CD8-positive, alpha-beta memory T cell (primary cell): ENCODE measurements at regions not wholly inside any gene's neighbourhood (a gene's known extent, or its start where the extent isn't known, plus 50 kb on each side); places are given as distances from the start of the nearest gene placed in this dataset.

Source experiments
- CTCF ChIA-PET: fragments of 350-600 bp; sonication (Branson Sonifier 250); formaldehyde crosslinking; loops from one replicate; lab custom pipeline; 2021; ENCODE audit warnings: antibody characterized with exemption; lab: Charles Lee
- POLR2A ChIA-PET: fragments of 350-600 bp; sonication (Branson Sonifier 250); formaldehyde crosslinking; loops from one replicate; lab custom pipeline; 2021; ENCODE audit warnings: antibody characterized with exemption; lab: Charles Lee
- DNase-seq, 5 donors: peaks; one replicate each; pipeline versions ENCODE4 v3.0.0 to v3.0.0-alpha.2; 2020 to 2022; ENCODE audit warnings: mixed read lengths in 1 of 5
- H3K27ac ChIP-seq: one replicate; pipeline ENCODE4 v1.7.0; 2013; ENCODE audit warnings: low read depth, mild to moderate bottlenecking, low read length, moderate library complexity
- H3K27me3 ChIP-seq: 2 replicates; pipeline ENCODE4 v1.7.0; 2013; ENCODE audit warnings: low read length, mild to moderate bottlenecking; ENCODE audit not compliant: insufficient read depth, poor library complexity, severe bottlenecking
- H3K36me3 ChIP-seq: 2 replicates; pipeline ENCODE4 v1.7.0; 2013; ENCODE audit warnings: mild to moderate bottlenecking, low read length, moderate library complexity; ENCODE audit not compliant: insufficient read depth
- H3K4me1 ChIP-seq: 2 replicates; pipeline ENCODE4 v1.7.0; 2013; ENCODE audit warnings: mild to moderate bottlenecking, low read length, moderate library complexity; ENCODE audit not compliant: insufficient read depth
- H3K4me3 ChIP-seq: 2 replicates; pipeline ENCODE4 v1.7.0; 2013; ENCODE audit warnings: mild to moderate bottlenecking, low read length
- H3K9me3 ChIP-seq: 2 replicates; pipeline ENCODE4 v1.7.0; 2013; ENCODE audit warnings: mild to moderate bottlenecking, low read length
- H3K27ac Mint-ChIP-seq, 8 donors: one replicate each; pipeline ENCODE4 v1.8.0; 2020 to 2021; ENCODE audit warnings: mixed read lengths in 8 of 8, mild to moderate bottlenecking in 6 of 8, inconsistent platforms in 3 of 8, moderate library complexity in 3 of 8
- H3K27me3 Mint-ChIP-seq, 2 donors: one replicate each; pipeline ENCODE4 v1.8.0; 2020 to 2021; ENCODE audit warnings: mixed read lengths in 2 of 2, mild to moderate bottlenecking in 1 of 2, moderate library complexity in 1 of 2
- H3K36me3 Mint-ChIP-seq, 3 donors: one replicate each; pipeline ENCODE4 v1.8.0; 2020 to 2021; ENCODE audit warnings: mixed read lengths in 3 of 3, inconsistent platforms in 1 of 3, mild to moderate bottlenecking in 1 of 3
- H3K4me1 Mint-ChIP-seq, 3 donors: one replicate each; pipeline ENCODE4 v1.8.0; 2020 to 2021; ENCODE audit warnings: mixed read lengths in 3 of 3, inconsistent platforms in 1 of 3, mild to moderate bottlenecking in 1 of 3
- H3K4me3 Mint-ChIP-seq, 7 donors: one replicate each; pipeline ENCODE4 v1.8.0; 2020 to 2021; ENCODE audit warnings: mixed read lengths in 7 of 7, mild to moderate bottlenecking in 6 of 7, moderate library complexity in 4 of 7, inconsistent platforms in 2 of 7
- H3K9me3 Mint-ChIP-seq, 5 donors: one replicate each; pipeline ENCODE4 v1.8.0; 2020 to 2022; ENCODE audit warnings: mixed read lengths in 5 of 5, mild to moderate bottlenecking in 3 of 5, moderate library complexity in 2 of 5, inconsistent platforms in 1 of 5

DNA sequence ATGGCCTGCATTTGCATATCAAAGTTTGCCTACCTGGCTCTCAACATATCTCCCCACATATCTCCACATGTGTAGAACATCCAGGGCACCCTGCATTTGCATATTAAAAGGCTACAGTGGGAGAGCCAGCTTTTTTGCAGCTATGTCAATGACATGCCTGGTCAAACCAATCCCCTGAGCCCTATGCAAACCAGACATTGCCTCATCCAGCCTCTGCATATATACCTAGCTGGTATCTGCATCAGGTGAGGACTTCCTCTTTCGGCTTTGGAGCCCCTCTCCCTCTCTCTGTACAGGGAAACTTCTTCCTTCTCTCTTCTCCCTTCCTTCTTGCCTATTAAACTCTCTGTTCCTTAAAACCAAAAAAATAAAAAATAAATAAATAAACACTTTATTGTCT is 142.7 kb upstream of the STEAP4 start:
- Histone ChIP-seq H3K4me1 (no peaks in the 10 kb centered on the region), H3K9me3 (no peaks in the 10 kb centered on the region), H3K4me3 (no peak overlapping the region), H3K27ac (no peak overlapping the region), H3K27me3 (no peaks in the 10 kb centered on the region), H3K36me3 (no peaks in the 10 kb centered on the region)
- Mint-ChIP-seq H3K27me3 (no peaks in the 10 kb centered on the region), H3K9me3 (peaks cover 0 to 2% (median 0%) of the 10 kb centered on the region in 5 donors), H3K4me1 (no peaks in the 10 kb centered on the region), H3K36me3 (no peaks in the 10 kb centered on the region), H3K27ac (no peak overlapping the region), H3K4me3 (no peak overlapping the region)
- ChIA-PET POLR2A (no interaction called here), CTCF (no interaction called here)
- no peak for DNase-seq

- Mint-ChIP-seq H3K27me3 (peaks cover 0 to 5% of the 10 kb centered on the region in 2 donors), H3K9me3 (no peaks in the 10 kb centered on the region), H3K4me1 (no peaks in the 10 kb centered on the region), H3K27ac (no peak overlapping the region), H3K36me3 (no peaks in the 10 kb centered on the region), H3K4me3 (no peak overlapping the region)
- Histone ChIP-seq H3K36me3 (no peaks in the 10 kb centered on the region), H3K4me3 (no peak overlapping the region), H3K27ac (no peak overlapping the region), H3K9me3 (no peaks in the 10 kb centered on the region), H3K4me1 (no peaks in the 10 kb centered on the region), H3K27me3 (no peaks in the 10 kb centered on the region)
- POLR2A ChIA-PET, result no interaction called here
- no peak for DNase-seq
- CTCF ChIA-PET, result no interaction called here
Observed at GRCh38 chr7:88442413-88442812, 135.7 kb upstream of the STEAP4 start.

DNA sequence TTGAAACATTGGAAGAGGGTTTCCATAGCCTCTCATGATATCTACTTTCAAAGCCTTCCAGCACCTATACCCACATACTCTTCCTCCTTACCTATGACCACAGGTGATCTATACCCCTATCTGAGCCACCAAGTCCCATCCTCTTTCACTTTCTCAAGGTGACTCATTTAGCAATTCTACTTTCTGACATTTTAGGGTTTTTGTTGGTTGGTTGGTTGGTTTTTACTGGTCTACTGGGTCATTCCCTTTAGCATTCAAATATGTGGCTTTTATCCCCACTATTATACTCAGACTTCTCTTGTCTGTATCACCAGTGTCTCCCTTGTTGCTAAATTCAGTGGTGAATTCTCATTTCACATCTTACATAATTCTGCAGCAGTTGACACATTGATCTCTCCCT is 130.4 kb upstream of the STEAP4 start:
- no peak overlapping the region for H3K4me3 ChIP-seq
- H3K4me1 ChIP-seq, result no peaks in the 10 kb centered on the region
- no peak overlapping the region for H3K27ac Mint-ChIP-seq
- ChIA-PET POLR2A (no interaction called here), CTCF (no interaction called here)
- peaks cover 0 to 5% of the 10 kb centered on the region in 2 donors for H3K27me3 Mint-ChIP-seq
- H3K9me3 ChIP-seq, result no peaks in the 10 kb centered on the region
- no peaks in the 10 kb centered on the region for H3K4me1 Mint-ChIP-seq
- H3K36me3 ChIP-seq, result no peaks in the 10 kb centered on the region
- no peak overlapping the region for H3K27ac ChIP-seq
- no peak overlapping the region for H3K4me3 Mint-ChIP-seq
- no peaks in the 10 kb centered on the region for H3K9me3 Mint-ChIP-seq
- no peaks in the 10 kb centered on the region for H3K27me3 ChIP-seq
- H3K36me3 Mint-ChIP-seq, result no peaks in the 10 kb centered on the region
- DNase-seq, result no peak

DNA sequence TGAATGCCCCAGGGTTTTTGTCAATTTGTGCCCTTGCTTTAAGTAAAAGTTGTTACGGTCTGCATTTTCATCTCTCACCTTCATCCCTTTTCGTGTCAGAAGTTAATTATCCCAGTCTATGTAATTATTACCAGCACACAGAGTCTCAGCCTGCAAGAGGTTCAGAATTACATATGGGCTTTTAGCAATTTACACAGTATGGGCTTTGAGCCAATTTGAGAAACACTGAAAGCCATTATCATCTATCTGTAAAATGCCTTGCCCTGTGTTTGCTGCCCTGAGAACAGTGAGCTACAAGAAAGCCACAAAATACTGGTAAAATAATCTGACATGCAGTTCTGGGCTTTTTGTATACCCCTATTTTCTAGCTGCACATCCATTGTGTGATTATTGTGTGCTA is 125.6 kb upstream of the STEAP4 start:
- H3K9me3 Mint-ChIP-seq, result no peaks in the 10 kb centered on the region
- ChIA-PET POLR2A (no interaction called here), CTCF (no interaction called here)
- no peaks in the 10 kb centered on the region for H3K36me3 Mint-ChIP-seq
- no peak overlapping the region for H3K4me3 Mint-ChIP-seq
- H3K27ac ChIP-seq, result no peak overlapping the region
- H3K4me3 ChIP-seq, result no peak overlapping the region
- no peaks in the 10 kb centered on the region for H3K36me3 ChIP-seq
- H3K4me1 ChIP-seq, result no peaks in the 10 kb centered on the region
- H3K4me1 Mint-ChIP-seq, result no peaks in the 10 kb centered on the region
- DNase-seq, result no peak
- H3K27ac Mint-ChIP-seq, result no peak overlapping the region
- no peaks in the 10 kb centered on the region for H3K27me3 ChIP-seq
- no peaks in the 10 kb centered on the region for H3K9me3 ChIP-seq
- no peaks in the 10 kb centered on the region for H3K27me3 Mint-ChIP-seq

DNA sequence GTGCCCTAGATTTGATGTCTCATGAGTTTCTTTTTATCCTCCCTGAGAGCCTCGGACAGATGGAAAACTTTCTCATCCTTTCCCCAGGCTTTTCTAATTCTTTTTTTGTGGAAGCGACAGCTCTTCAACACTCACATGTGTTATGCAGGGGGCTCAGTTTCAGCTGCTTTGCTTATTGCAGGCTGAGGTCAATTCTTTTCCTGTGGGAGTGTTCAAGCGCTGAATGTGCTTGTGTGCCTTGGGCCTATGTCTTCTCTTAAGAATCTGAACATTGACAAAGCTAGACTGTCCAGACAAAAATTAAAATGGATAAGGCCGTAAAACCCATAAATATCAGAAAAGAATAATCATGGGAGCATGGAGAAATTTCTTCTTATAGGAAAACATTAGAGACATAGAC is 125.2 kb upstream of the STEAP4 start:
- H3K27ac Mint-ChIP-seq, result no peak overlapping the region
- no peaks in the 10 kb centered on the region for H3K9me3 Mint-ChIP-seq
- no peaks in the 10 kb centered on the region for H3K9me3 ChIP-seq
- no peak for DNase-seq
- no peaks in the 10 kb centered on the region for H3K27me3 ChIP-seq
- H3K4me3 ChIP-seq, result no peak overlapping the region
- no peaks in the 10 kb centered on the region for H3K36me3 ChIP-seq
- H3K27ac ChIP-seq, result no peak overlapping the region
- ChIA-PET CTCF (no interaction called here), POLR2A (no interaction called here)
- no peaks in the 10 kb centered on the region for H3K27me3 Mint-ChIP-seq
- H3K4me1 ChIP-seq, result no peaks in the 10 kb centered on the region
- no peaks in the 10 kb centered on the region for H3K36me3 Mint-ChIP-seq
- H3K4me1 Mint-ChIP-seq, result no peaks in the 10 kb centered on the region
- H3K4me3 Mint-ChIP-seq, result no peak overlapping the region

- H3K4me3 Mint-ChIP-seq, result no peak overlapping the region
- no peak for DNase-seq
- ChIA-PET POLR2A (no interaction called here), CTCF (no interaction called here)
- no peak overlapping the region for H3K27ac ChIP-seq
- H3K36me3 ChIP-seq, result no peaks in the 10 kb centered on the region
- no peaks in the 10 kb centered on the region for H3K4me1 Mint-ChIP-seq
- H3K9me3 Mint-ChIP-seq, result no peaks in the 10 kb centered on the region
- no peaks in the 10 kb centered on the region for H3K27me3 ChIP-seq
- no peaks in the 10 kb centered on the region for H3K4me1 ChIP-seq
- H3K36me3 Mint-ChIP-seq, result no peaks in the 10 kb centered on the region
- H3K9me3 ChIP-seq, result no peaks in the 10 kb centered on the region
- peaks cover 0 to 2% of the 10 kb centered on the region in 2 donors for H3K27me3 Mint-ChIP-seq
- no peak overlapping the region for H3K27ac Mint-ChIP-seq
- no peak overlapping the region for H3K4me3 ChIP-seq
Observed at GRCh38 chr7:88429382-88429781, 122.7 kb upstream of the STEAP4 start.

GRCh38 chr7:88402529-88402928 is 95.8 kb upstream of the STEAP4 start:
- Mint-ChIP-seq H3K9me3 (no peaks in the 10 kb centered on the region), H3K4me1 (no peaks in the 10 kb centered on the region), H3K27me3 (peaks cover 2 to 8% of the 10 kb centered on the region in 2 donors), H3K36me3 (no peaks in the 10 kb centered on the region), H3K4me3 (no peak overlapping the region), H3K27ac (no peak overlapping the region)
- no peak overlapping the region for H3K27ac ChIP-seq
- no peaks in the 10 kb centered on the region for H3K27me3 ChIP-seq
- no peaks in the 10 kb centered on the region for H3K36me3 ChIP-seq
- H3K4me3 ChIP-seq, result no peak overlapping the region
- ChIA-PET CTCF (no interaction called here), POLR2A (no interaction called here)
- no peak for DNase-seq
- no peaks in the 10 kb centered on the region for H3K4me1 ChIP-seq
- no peaks in the 10 kb centered on the region for H3K9me3 ChIP-seq

DNA sequence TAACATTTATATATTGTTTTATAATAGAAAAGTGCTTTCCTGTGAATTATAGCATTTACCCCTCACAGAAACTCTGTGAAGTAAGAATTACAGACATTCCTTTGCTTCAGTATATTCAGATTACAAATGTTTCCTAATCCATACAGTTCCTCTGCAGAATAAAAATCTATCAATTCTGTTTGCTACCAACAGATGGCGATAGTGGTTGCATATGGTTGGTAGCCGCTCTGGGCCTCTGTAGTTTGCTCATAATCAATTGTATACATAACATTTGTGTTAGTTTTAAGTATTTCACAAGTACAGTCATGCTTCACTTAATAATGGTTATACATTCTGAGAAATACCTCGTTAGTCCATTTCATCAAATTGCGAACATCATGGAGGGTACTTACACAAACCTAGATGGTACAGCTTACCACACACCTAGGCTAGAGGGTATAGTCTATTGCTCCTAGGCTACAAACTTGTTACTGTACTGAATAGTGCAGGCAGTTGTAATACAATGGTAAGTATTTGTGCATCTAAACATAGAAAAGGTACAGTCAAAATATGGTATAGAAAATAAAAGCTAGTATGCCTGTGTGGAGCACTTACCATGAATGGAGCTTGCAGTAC is 94.4 kb upstream of the STEAP4 start:
- no peaks in the 10 kb centered on the region for H3K36me3 ChIP-seq
- no peak for DNase-seq
- Mint-ChIP-seq H3K4me3 (no peak overlapping the region), H3K27ac (no peak overlapping the region), H3K9me3 (no peaks in the 10 kb centered on the region), H3K36me3 (no peaks in the 10 kb centered on the region), H3K27me3 (peaks cover 2 to 8% of the 10 kb centered on the region in 2 donors), H3K4me1 (peaks cover 4 to 5% (median 5%) of the 10 kb centered on the region in 3 donors)
- H3K4me1 ChIP-seq, result no peaks in the 10 kb centered on the region
- no peaks in the 10 kb centered on the region for H3K9me3 ChIP-seq
- H3K27ac ChIP-seq, result no peak overlapping the region
- H3K27me3 ChIP-seq, result no peaks in the 10 kb centered on the region
- CTCF ChIA-PET, result no interaction called here
- H3K4me3 ChIP-seq, result no peak overlapping the region
- POLR2A ChIA-PET, result no interaction called here
